ENCODE measurements at regions not wholly inside any gene's neighbourhood (a gene's known extent, or its start where the extent isn't known, plus 50 kb on each side); places are given as distances from the start of the nearest gene placed in this dataset.

GRCh38 chr7:63521-64021 lies 128.8 kb upstream of the FAM20C start:
- H3K4me1 ChIP-seq, result peaks cover 0 to 23% (median 10%) of the 10 kb centered on the region in 12 donors
- no peak for TF ChIP-seq POLR2A (IDR thresholded peaks at IDR 0.05)
- TF ChIP-seq CTCF (IDR thresholded peaks at IDR 0.05), result no peak
- intact Hi-C loops (cut with DNase I), result no loop called here

GRCh38 chr7:64098-64915 lies 128.1 kb upstream of the FAM20C start:
- H3K4me1 ChIP-seq, result peaks cover 0 to 23% (median 10%) of the 10 kb centered on the region in 12 donors

More at GRCh38 chr7:63521-64021, 128.8 kb upstream of the FAM20C start:
- Histone ChIP-seq H3K4me3 (no peak overlapping the region), H3K27ac (no peak overlapping the region), H3K36me3 (no peaks in the 10 kb centered on the region), H3K9me3 (no peaks in the 10 kb centered on the region), H3K27me3 (peaks cover 0 to 6% (median 0%) of the 10 kb centered on the region in 9 donors)
- 33 to 48% (median 41%) methylated on average over 11 of the region's 11 CpGs for WGBS, 4 donors
- peak in 3 of 5 donors; percentile 39 to 71 (median 40) for DNase-seq
- ATAC-seq, result peak in 2 of 4 donors; percentile 8 to 19

GRCh38 chr7:64916-65341 lies 127.4 kb upstream of the FAM20C start:
- intact Hi-C loops (cut with DNase I), result no loop called here
- Histone ChIP-seq H3K27ac (no peak overlapping the region), H3K27me3 (peaks cover 0 to 6% (median 0%) of the 10 kb centered on the region in 9 donors), H3K9me3 (no peaks in the 10 kb centered on the region), H3K4me3 (no peak overlapping the region), H3K36me3 (no peaks in the 10 kb centered on the region), H3K4me1 (peaks cover 0 to 23% (median 10%) of the 10 kb centered on the region in 12 donors)
- ATAC-seq, result peak; percentile 35 to 66 (median 42)
- peak in 3 of 5 donors; percentile 42 to 49 (median 43) for DNase-seq
- 58 to 66% (median 64%) methylated on average over 11 of the region's 11 CpGs for WGBS, 4 donors
- TF ChIP-seq CTCF (IDR thresholded peaks at IDR 0.05), result no peak

More at GRCh38 chr7:64098-64915, 128.1 kb upstream of the FAM20C start:
- Histone ChIP-seq H3K9me3 (no peaks in the 10 kb centered on the region), H3K27me3 (peaks cover 0 to 6% (median 0%) of the 10 kb centered on the region in 9 donors), H3K27ac (no peak overlapping the region), H3K4me3 (no peak overlapping the region), H3K36me3 (no peaks in the 10 kb centered on the region)
- 63 to 84% (median 71%) methylated on average over 6 of the region's 6 CpGs for WGBS, 4 donors
- ATAC-seq (peak; percentile 62 to 84 (median 76)), DNase-seq (peak; percentile 59 to 73 (median 61))
- intact Hi-C loops (cut with DNase I), result no loop called here
- TF ChIP-seq CTCF (IDR thresholded peaks at IDR 0.05), result peak in 11 of 12 donors; percentile 29 to 64 (median 49)
- no peak for TF ChIP-seq POLR2A (IDR thresholded peaks at IDR 0.05)

GRCh38 chr7:65554-65953 lies 126.8 kb upstream of the FAM20C start:
- Histone ChIP-seq H3K27me3 (peaks cover 0 to 6% (median 0%) of the 10 kb centered on the region in 9 donors), H3K4me1 (peaks cover 0 to 23% (median 10%) of the 10 kb centered on the region in 12 donors), H3K36me3 (no peaks in the 10 kb centered on the region), H3K4me3 (no peak overlapping the region), H3K27ac (no peak overlapping the region), H3K9me3 (no peaks in the 10 kb centered on the region)
- ATAC-seq, result peak in 2 of 4 donors; percentile 23 to 28
- TF ChIP-seq CTCF (IDR thresholded peaks at IDR 0.05) (no peak), POLR2A (IDR thresholded peaks at IDR 0.05) (no peak)
- intact Hi-C loops (cut with DNase I), result no loop called here
- peak in 2 of 5 donors; percentile 34 to 35 for DNase-seq
- WGBS, 4 donors, result 66 to 84% (median 79%) methylated on average over 8 of the region's 8 CpGs
